ENCODE measurements at regions not wholly inside any gene's neighbourhood (a gene's known extent, or its start where the extent isn't known, plus 50 kb on each side); places are given as distances from the start of the nearest gene placed in this dataset.
A peak's percentile ranks its signal among the peaks of the same experiment; 100 is the strongest.
"Not testable (repeated sequence)": the region's sequence is repeated elsewhere in the genome, so short reads cannot be mapped to it uniquely, and the experiment has no call there.

- DNase-seq (ENCODE audit: low spot score), result no peak
Measured at GRCh38 chrX:25640276-25640675, 497.9 kb upstream of the MAGEB18 start.

GRCh38 chrX:25646156-25646555 lies 492.0 kb upstream of the MAGEB18 start:
- no peak for DNase-seq (ENCODE audit: low spot score)

- DNase-seq (ENCODE audit: low spot score), result no peak
Measured at GRCh38 chrX:25648790-25649189, 489.4 kb upstream of the MAGEB18 start.

GRCh38 chrX:25650216-25650820 lies 487.8 kb upstream of the MAGEB18 start:
- DNase-seq (ENCODE audit: low spot score), result no peak

GRCh38 chrX:25659317-25659716 lies 478.8 kb upstream of the MAGEB18 start:
- DNase-seq (ENCODE audit: low spot score), result no peak

GRCh38 chrX:25663701-25664100 lies 474.4 kb upstream of the MAGEB18 start:
- no peak for DNase-seq (ENCODE audit: low spot score)

GRCh38 chrX:25665431-25665830 lies 472.7 kb upstream of the MAGEB18 start:
- DNase-seq (ENCODE audit: low spot score), result no peak

GRCh38 chrX:25667681-25668080 lies 470.5 kb upstream of the MAGEB18 start:
- no peak for DNase-seq (ENCODE audit: low spot score)

GRCh38 chrX:25674776-25675175 lies 463.4 kb upstream of the MAGEB18 start:
- DNase-seq (ENCODE audit: low spot score), result no peak

- no peak for DNase-seq (ENCODE audit: low spot score)
Measured at GRCh38 chrX:25701876-25702275, 436.3 kb upstream of the MAGEB18 start.

- DNase-seq (ENCODE audit: low spot score), result no peak
Measured at GRCh38 chrX:25717122-25717521, 421.0 kb upstream of the MAGEB18 start.

- DNase-seq (ENCODE audit: low spot score), result peak; percentile 20
Measured at GRCh38 chrX:25721564-25721963, 416.6 kb upstream of the MAGEB18 start.

- peak; percentile 44 for DNase-seq (ENCODE audit: low spot score)
Measured at GRCh38 chrX:25726539-25726938, 411.6 kb upstream of the MAGEB18 start.

- DNase-seq (ENCODE audit: low spot score), result peak; percentile 2
Measured at GRCh38 chrX:25733148-25733547, 405.0 kb upstream of the MAGEB18 start.

- no peak for DNase-seq (ENCODE audit: low spot score)
Measured at GRCh38 chrX:25737540-25737939, 400.6 kb upstream of the MAGEB18 start.

- no peak for DNase-seq (ENCODE audit: low spot score)
Measured at GRCh38 chrX:25742334-25742733, 395.8 kb upstream of the MAGEB18 start.

- no peak for DNase-seq (ENCODE audit: low spot score)
Measured at GRCh38 chrX:25754399-25754798, 383.7 kb upstream of the MAGEB18 start.

GRCh38 chrX:25755194-25755593 lies 382.9 kb upstream of the MAGEB18 start:
- no peak for DNase-seq (ENCODE audit: low spot score)

- no peak for DNase-seq (ENCODE audit: low spot score)
Measured at GRCh38 chrX:25762656-25763055, 375.5 kb upstream of the MAGEB18 start.

- not testable (repeated sequence) for DNase-seq (ENCODE audit: low spot score)
Measured at GRCh38 chrX:25771853-25772252, 366.3 kb upstream of the MAGEB18 start.

GRCh38 chrX:25797796-25798195 lies 340.3 kb upstream of the MAGEB18 start:
- DNase-seq (ENCODE audit: low spot score), result not testable (repeated sequence)

- DNase-seq (ENCODE audit: low spot score), result no peak
Measured at GRCh38 chrX:25805744-25806143, 332.4 kb upstream of the MAGEB18 start.

GRCh38 chrX:25807022-25807421 lies 331.1 kb upstream of the MAGEB18 start:
- DNase-seq (ENCODE audit: low spot score), result no peak

GRCh38 chrX:25810202-25810601 lies 327.9 kb upstream of the MAGEB18 start:
- DNase-seq (ENCODE audit: low spot score), result peak; percentile 22

- DNase-seq (ENCODE audit: low spot score), result no peak
Measured at GRCh38 chrX:25819879-25820278, 318.3 kb upstream of the MAGEB18 start.

Measured in kidney tubule cell (primary cell).